ENCODE measurements at regions not wholly inside any gene's neighbourhood (a gene's known extent, or its start where the extent isn't known, plus 50 kb on each side); places are given as distances from the start of the nearest gene placed in this dataset.

DNA sequence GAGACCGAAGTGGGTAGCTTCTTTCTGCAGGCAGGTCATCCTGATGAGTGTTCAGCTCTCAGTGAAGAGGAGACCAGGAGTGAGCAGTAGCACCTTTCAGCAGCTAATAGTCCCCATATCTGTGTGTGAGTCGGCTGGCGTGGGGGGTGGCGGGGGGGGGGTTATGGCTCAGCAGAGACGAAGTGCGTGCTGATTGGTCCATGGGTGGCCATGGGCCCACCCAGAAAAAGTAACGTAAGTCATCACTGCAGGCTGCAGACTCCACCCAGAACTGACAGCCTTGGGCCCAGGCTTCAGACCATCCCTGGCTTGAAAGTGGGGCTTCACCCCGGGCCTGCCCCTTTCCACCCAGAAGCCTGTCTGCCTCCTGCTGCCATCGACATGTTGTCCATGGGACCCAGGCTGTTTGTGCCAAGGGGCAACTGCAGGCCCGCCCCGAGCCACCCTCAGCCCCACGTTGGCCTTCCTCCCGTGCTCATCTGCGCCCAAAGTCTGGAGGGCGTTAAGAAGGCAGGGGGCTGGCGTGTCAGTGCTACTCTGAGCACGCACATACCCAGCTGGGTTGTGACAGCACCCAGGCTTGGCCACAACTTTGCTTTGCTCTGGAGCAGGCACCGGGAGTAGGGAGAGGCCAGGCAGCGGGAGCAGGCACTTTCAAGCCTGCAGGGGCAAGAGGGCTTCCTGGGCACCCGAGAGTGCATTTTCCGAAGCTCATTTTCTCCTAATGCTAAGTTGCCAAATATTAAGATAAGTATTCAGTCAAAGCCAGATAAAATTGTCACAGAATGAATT is 511.7 kb upstream of the CDIN1 start:
- H3K9ac ChIP-seq (ENCODE audit: low read length) = no peak overlapping the region
- no peak overlapping the region for H3K27ac ChIP-seq (ENCODE audit: low read depth, low read length)
- no peak overlapping the region for H3K4me3 ChIP-seq (ENCODE audit: low read length)
- H3K27me3 ChIP-seq (ENCODE audit: control insufficient read depth, insufficient read depth, low read length) = no peaks in the 10 kb centered on the region
- H3K36me3 ChIP-seq (ENCODE audit: control insufficient read depth, insufficient read depth, low read length) = no peaks in the 10 kb centered on the region
- no peaks in the 10 kb centered on the region for H3K4me1 ChIP-seq (ENCODE audit: control insufficient read depth, insufficient read depth, low read length)

DNA sequence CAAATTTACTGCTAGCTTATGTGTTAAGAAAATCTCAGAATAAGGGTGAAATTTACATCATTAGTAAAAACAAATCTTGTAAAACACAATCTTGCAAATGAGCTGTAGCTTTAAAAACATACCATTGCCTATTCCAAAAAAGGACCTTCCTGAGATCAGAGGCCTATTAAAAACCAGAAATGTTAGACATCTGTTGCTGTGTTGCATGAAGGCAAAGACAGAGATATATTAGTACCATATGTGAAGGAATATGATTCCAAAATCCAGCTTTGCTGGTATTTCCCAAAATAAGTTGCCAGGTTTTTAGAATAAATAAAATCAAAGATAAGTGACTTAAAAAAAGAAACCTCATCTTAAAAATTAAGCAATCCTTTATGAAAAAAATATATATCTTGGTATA is 504.1 kb upstream of the CDIN1 start:
- Histone ChIP-seq H3K4me1 (ENCODE audit: control insufficient read depth, insufficient read depth, low read length) (no peaks in the 10 kb centered on the region), H3K4me3 (ENCODE audit: low read length) (no peak overlapping the region), H3K36me3 (ENCODE audit: control insufficient read depth, insufficient read depth, low read length) (no peaks in the 10 kb centered on the region), H3K27ac (ENCODE audit: low read depth, low read length) (no peak overlapping the region), H3K27me3 (ENCODE audit: control insufficient read depth, insufficient read depth, low read length) (no peaks in the 10 kb centered on the region), H3K9ac (ENCODE audit: low read length) (no peak overlapping the region)

DNA sequence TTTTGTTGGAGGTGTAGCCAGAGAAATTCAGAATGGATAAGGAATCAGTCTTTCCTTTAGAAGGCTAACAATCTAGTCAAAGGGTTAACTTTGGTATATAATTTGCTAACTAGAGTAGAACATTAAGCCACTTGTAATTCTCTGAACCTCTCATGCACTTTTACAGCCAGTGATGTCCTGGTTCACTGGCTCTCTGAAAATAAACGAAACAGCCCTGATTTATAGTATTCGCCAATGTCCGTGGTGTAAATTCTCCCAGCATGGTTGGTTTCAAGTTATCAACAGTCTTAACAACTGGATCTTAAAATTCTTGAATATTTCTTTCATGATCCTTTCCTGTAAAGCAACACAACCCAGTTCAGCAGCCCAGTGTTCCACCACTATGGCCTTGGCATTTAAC is 500.4 kb upstream of the CDIN1 start:
- Histone ChIP-seq H3K36me3 (ENCODE audit: control insufficient read depth, insufficient read depth, low read length) (no peaks in the 10 kb centered on the region), H3K27me3 (ENCODE audit: control insufficient read depth, insufficient read depth, low read length) (no peaks in the 10 kb centered on the region), H3K4me3 (ENCODE audit: low read length) (no peak overlapping the region), H3K27ac (ENCODE audit: low read depth, low read length) (no peak overlapping the region), H3K4me1 (ENCODE audit: control insufficient read depth, insufficient read depth, low read length) (no peaks in the 10 kb centered on the region), H3K9ac (ENCODE audit: low read length) (no peak overlapping the region)

DNA sequence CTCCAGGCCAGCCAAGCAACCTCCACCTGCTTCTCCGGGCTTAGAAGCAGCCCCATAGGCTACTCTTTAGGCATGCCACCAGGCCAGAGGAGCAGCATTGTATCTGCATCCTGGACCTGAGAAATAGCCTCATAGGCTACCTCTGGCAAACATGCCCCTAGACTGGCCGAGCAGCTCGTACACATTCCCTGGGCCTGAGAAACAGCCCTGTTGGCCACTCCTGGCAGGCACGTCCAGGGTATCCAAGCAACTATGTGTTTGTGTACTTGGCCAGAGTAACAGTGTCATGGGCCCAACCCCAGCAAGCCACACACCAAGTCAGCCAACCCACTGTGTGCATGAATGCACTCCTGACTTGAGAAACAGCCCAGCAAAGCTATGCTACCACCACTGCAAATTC is 498.7 kb upstream of the CDIN1 start:
- Histone ChIP-seq H3K4me3 (ENCODE audit: low read length) (no peak overlapping the region), H3K36me3 (ENCODE audit: control insufficient read depth, insufficient read depth, low read length) (no peaks in the 10 kb centered on the region), H3K9ac (ENCODE audit: low read length) (no peak overlapping the region), H3K4me1 (ENCODE audit: control insufficient read depth, insufficient read depth, low read length) (no peaks in the 10 kb centered on the region), H3K27ac (ENCODE audit: low read depth, low read length) (no peak overlapping the region), H3K27me3 (ENCODE audit: control insufficient read depth, insufficient read depth, low read length) (no peaks in the 10 kb centered on the region)

DNA sequence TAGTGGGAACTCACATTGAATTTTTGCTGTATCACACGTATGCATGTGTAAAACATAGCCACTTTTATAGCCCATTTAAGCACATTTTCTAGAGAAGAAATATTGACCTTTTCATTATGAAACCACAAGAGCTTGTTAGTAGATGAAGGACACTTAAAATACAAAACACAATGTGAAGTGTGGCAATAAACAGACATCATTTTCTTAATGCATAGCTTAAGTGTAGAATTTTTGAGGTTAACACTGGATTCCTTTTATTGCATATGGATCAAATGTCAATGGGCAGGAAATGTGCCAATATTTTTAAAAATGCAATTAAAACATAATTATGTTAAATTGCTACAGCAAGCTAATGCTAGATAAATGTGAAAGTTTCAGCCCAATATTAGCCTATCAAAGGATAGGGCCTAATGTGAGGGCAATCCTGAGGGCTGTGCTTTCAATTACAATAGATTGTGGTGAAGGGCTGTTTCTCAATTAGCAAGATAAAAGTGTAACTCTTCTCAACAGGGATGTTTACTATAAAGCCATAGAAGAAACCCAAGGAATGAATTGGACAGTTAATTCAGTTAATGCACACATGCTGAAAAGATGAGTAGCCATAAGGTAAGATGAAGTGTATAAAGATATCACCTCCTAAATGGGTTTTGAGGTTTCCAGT is 489.0 kb upstream of the CDIN1 start:
- Histone ChIP-seq H3K27me3 (ENCODE audit: control insufficient read depth, insufficient read depth, low read length) (no peaks in the 10 kb centered on the region), H3K9ac (ENCODE audit: low read length) (no peak overlapping the region), H3K36me3 (ENCODE audit: control insufficient read depth, insufficient read depth, low read length) (no peaks in the 10 kb centered on the region), H3K4me1 (ENCODE audit: control insufficient read depth, insufficient read depth, low read length) (no peaks in the 10 kb centered on the region), H3K27ac (ENCODE audit: low read depth, low read length) (no peak overlapping the region), H3K4me3 (ENCODE audit: low read length) (no peak overlapping the region)

DNA sequence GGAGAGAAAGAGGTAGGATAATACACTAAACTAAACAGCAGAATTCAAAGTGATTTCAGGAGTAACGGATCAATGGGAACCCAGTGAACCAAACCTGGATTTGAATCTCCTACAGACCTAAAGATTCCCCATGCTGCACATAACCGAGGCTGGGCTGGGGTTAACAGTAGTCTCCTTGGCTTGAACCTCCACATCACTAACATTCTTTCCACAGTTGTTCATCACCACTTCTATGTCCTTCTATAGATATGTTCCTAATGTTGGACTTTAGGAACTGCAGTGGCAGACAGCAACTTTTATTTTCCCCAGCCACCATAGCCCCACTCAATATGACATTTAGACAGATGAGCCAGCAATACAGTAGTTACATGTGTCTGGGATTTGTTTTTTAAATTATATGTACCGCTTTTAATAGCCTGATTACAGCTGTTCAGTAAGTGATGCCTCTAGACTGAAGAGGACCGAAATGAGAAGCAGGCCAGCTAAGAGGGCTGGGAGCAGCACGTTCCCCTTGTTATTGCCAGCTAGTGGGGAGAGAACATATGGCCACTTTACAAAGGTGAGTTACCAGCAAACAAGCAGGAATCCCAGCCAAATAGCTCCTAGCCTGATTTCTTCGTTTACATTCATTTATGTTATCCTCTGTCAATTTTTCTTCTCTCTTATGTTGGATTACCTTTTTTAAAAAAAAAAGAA is 472.6 kb upstream of the CDIN1 start:
- Histone ChIP-seq H3K9ac (ENCODE audit: low read length) (no peak overlapping the region), H3K4me1 (ENCODE audit: control insufficient read depth, insufficient read depth, low read length) (peaks cover 14% of the 10 kb centered on the region), H3K4me3 (ENCODE audit: low read length) (no peak overlapping the region), H3K36me3 (ENCODE audit: control insufficient read depth, insufficient read depth, low read length) (no peaks in the 10 kb centered on the region), H3K27me3 (ENCODE audit: control insufficient read depth, insufficient read depth, low read length) (no peaks in the 10 kb centered on the region), H3K27ac (ENCODE audit: low read depth, low read length) (peak overlapping the region; percentile 10)

DNA sequence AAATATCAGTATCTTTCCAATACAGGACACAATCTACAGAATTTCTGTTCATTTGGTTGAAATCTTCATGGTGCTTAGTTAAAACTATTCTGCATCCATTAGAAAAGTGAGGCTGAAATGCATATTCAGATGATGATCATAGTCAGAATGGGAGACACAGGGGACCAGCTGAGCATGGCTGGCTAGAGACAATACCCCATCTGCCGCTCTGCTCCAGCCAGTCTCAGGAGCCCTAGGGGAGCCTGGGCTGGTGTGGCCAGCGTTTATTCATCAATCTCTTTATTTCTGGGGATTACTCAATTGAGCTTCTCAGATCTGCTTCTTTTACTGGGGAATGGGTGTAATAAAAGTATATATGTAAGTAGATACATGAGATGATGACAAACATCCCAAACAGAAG is 470.9 kb upstream of the CDIN1 start:
- Histone ChIP-seq H3K4me3 (ENCODE audit: low read length) (no peak overlapping the region), H3K9ac (ENCODE audit: low read length) (no peak overlapping the region), H3K27me3 (ENCODE audit: control insufficient read depth, insufficient read depth, low read length) (no peaks in the 10 kb centered on the region), H3K36me3 (ENCODE audit: control insufficient read depth, insufficient read depth, low read length) (no peaks in the 10 kb centered on the region), H3K27ac (ENCODE audit: low read depth, low read length) (no peak overlapping the region), H3K4me1 (ENCODE audit: control insufficient read depth, insufficient read depth, low read length) (peaks cover 14% of the 10 kb centered on the region)

DNA sequence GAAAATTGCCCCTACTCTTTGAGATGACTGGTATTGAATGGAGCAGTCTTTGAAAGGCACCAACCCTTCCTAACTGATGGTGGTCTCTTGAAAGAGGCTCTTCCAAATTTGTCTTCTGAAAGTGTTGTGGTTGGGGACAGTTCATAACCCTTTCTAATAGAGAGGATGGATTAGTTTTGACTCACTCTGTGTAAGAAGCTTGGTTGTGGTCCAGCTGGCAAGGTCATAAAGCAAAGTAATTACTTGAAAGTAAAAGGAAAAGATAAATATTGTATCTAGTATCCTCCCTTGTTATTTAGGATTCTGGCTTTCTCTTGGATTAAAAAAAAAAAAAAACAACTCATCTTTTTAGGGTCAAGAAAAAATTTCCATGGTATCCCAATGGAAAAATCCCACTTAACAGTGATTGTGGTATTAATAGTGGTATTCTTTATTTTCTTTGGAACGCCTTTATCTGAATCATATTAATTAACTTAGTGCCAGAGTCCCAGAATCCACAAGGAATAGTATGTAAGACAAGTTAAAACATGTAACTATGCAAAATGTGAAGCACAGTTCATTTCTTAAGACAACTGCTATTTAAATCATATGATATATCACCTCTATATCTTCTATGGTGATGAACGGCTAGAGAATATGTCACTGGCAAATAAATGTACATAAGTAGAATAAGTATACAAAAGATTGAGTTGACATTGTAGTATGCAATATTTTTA is 469.3 kb upstream of the CDIN1 start:
- H3K27ac ChIP-seq (ENCODE audit: low read depth, low read length) = no peak overlapping the region
- no peak overlapping the region for H3K4me3 ChIP-seq (ENCODE audit: low read length)
- no peaks in the 10 kb centered on the region for H3K27me3 ChIP-seq (ENCODE audit: control insufficient read depth, insufficient read depth, low read length)
- H3K4me1 ChIP-seq (ENCODE audit: control insufficient read depth, insufficient read depth, low read length) = peaks cover 14% of the 10 kb centered on the region
- H3K9ac ChIP-seq (ENCODE audit: low read length) = no peak overlapping the region
- no peaks in the 10 kb centered on the region for H3K36me3 ChIP-seq (ENCODE audit: control insufficient read depth, insufficient read depth, low read length)

DNA sequence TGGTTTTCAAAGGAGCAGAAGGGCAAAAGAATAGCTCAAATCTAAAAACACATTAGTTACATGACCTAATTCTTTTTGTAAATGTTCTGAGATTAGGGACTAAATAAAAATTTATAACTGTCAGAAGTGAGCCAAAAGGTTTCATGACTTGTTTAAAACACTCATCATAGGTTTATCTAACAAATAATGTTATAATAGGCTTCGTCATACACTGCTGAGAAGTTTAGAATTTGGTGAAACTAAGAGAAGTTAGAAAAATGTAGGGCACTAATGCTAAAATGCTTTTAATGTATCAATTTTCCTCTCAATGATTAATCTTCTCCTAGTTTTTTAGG is 468.8 kb upstream of the CDIN1 start:
- Histone ChIP-seq H3K27ac (ENCODE audit: low read depth, low read length) (no peak overlapping the region), H3K4me3 (ENCODE audit: low read length) (no peak overlapping the region), H3K36me3 (ENCODE audit: control insufficient read depth, insufficient read depth, low read length) (no peaks in the 10 kb centered on the region), H3K27me3 (ENCODE audit: control insufficient read depth, insufficient read depth, low read length) (no peaks in the 10 kb centered on the region), H3K4me1 (ENCODE audit: control insufficient read depth, insufficient read depth, low read length) (peaks cover 14% of the 10 kb centered on the region), H3K9ac (ENCODE audit: low read length) (no peak overlapping the region)

DNA sequence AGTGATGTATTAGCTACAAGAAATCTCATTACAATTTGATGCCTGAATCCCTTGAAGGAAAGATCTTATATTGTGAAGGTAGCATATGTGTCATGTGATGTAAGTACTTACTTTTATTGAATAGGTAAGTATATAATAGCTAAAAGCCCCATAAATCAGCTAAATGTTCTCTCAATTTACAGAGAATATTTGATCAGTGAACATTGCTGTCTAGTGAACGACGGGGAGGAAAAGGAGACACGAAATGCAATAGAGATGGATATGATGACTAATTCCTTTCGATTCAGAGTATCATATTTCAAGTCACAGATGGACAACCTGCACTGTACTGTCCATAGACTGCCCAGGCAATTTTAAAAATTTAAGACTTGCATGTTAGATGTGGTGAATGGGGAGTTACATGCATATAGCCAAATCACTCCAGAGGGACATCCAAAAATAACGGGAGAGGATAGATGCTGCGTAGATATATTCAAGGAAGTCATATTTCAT is 462.1 kb upstream of the CDIN1 start:
- H3K9ac ChIP-seq (ENCODE audit: low read length) = no peak overlapping the region
- no peak overlapping the region for H3K4me3 ChIP-seq (ENCODE audit: low read length)
- H3K27ac ChIP-seq (ENCODE audit: low read depth, low read length) = no peak overlapping the region
- H3K4me1 ChIP-seq (ENCODE audit: control insufficient read depth, insufficient read depth, low read length) = no peaks in the 10 kb centered on the region
- H3K36me3 ChIP-seq (ENCODE audit: control insufficient read depth, insufficient read depth, low read length) = no peaks in the 10 kb centered on the region
- H3K27me3 ChIP-seq (ENCODE audit: control insufficient read depth, insufficient read depth, low read length) = no peaks in the 10 kb centered on the region

DNA sequence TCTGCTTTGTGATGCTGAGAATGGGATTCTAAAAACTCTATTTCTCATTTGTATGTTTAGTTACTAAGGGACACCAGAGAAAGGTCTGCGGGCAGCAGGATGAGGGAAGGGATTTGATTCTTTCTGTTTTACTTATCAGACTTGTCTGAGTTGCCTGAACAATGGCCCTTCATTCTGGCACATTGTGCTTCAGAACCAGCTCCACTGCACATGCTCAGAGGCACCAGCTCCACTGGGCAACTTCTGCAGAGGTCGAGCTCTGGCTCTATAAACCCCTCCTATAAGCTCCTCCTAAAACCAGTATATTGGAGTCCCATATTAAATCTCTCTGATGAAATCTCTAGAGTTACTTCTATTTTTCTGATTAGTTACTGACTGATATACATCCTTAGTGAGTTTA is 453.2 kb upstream of the CDIN1 start:
- no peak overlapping the region for H3K9ac ChIP-seq (ENCODE audit: low read length)
- no peaks in the 10 kb centered on the region for H3K4me1 ChIP-seq (ENCODE audit: control insufficient read depth, insufficient read depth, low read length)
- H3K27me3 ChIP-seq (ENCODE audit: control insufficient read depth, insufficient read depth, low read length) = no peaks in the 10 kb centered on the region
- H3K27ac ChIP-seq (ENCODE audit: low read depth, low read length) = no peak overlapping the region
- H3K4me3 ChIP-seq (ENCODE audit: low read length) = no peak overlapping the region
- H3K36me3 ChIP-seq (ENCODE audit: control insufficient read depth, insufficient read depth, low read length) = no peaks in the 10 kb centered on the region

DNA sequence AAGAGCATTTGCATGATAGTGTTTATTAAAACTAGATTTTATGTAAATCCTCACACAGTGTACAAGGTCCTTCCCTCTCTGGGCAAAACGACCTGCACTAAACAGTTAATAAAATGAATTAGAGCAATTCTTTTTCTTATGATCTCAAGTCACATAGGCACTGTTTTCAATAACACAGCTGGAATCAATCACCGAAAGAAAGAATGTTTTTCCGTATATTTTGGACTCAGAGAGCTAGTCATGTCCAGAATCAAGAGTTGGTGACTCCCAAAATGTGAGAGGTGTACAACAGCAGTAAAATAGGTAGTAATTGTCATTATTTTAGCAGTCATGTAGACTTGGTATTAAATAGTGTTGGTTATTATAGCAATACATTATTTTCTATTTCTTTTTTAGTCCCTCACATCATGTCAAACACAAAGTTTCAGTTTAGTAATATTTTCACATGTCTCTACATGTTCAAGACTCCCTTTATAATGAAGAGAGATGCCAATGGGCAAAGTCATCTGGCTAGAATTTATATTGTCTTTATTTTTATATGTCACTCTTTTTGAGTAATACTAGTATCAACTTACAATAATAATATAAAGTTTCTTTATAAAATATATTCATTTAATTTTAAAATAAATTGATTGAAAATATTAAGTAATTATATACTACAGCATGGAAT is 448.6 kb upstream of the CDIN1 start:
- H3K9ac ChIP-seq (ENCODE audit: low read length) = no peak overlapping the region
- no peaks in the 10 kb centered on the region for H3K27me3 ChIP-seq (ENCODE audit: control insufficient read depth, insufficient read depth, low read length)
- no peaks in the 10 kb centered on the region for H3K36me3 ChIP-seq (ENCODE audit: control insufficient read depth, insufficient read depth, low read length)
- no peak overlapping the region for H3K27ac ChIP-seq (ENCODE audit: low read depth, low read length)
- H3K4me3 ChIP-seq (ENCODE audit: low read length) = no peak overlapping the region
- H3K4me1 ChIP-seq (ENCODE audit: control insufficient read depth, insufficient read depth, low read length) = no peaks in the 10 kb centered on the region
